Ecto neural progenitor cell (in vitro differentiated cells): ENCODE measurements at regions not wholly inside any gene's neighbourhood (a gene's known extent, or its start where the extent isn't known, plus 50 kb on each side); places are given as distances from the start of the nearest gene placed in this dataset.

ENCODE experiments used
- DNase-seq: peaks from one replicate; pipeline ENCODE4 v3.0.0-alpha.2; 2018; ENCODE audit warnings: low spot score

- DNase-seq = no peak
These were observed 149.5 kb downstream of the C9orf50 start for GRCh38 chr9:129471201-129472019.

- no peak for DNase-seq
These were observed 150.9 kb downstream of the C9orf50 start for GRCh38 chr9:129469988-129470316.

- peak; percentile 77 for DNase-seq
These were observed 151.5 kb downstream of the C9orf50 start for GRCh38 chr9:129469188-129469987.

GRCh38 chr9:129467739-129468666, 152.9 kb downstream of the C9orf50 start:
- DNase-seq = no peak

GRCh38 chr9:129467004-129467588, 153.8 kb downstream of the C9orf50 start:
- no peak for DNase-seq

GRCh38 chr9:129465834-129466535, 154.9 kb downstream of the C9orf50 start:
- DNase-seq = no peak

- no peak for DNase-seq
These were observed 155.7 kb downstream of the C9orf50 start for GRCh38 chr9:129464972-129465833.

- DNase-seq = no peak
These were observed 156.9 kb downstream of the C9orf50 start for GRCh38 chr9:129463994-129464393.

GRCh38 chr9:129463477-129463876, 157.4 kb downstream of the C9orf50 start:
- DNase-seq = no peak

- no peak for DNase-seq
These were observed 158.5 kb downstream of the C9orf50 start for GRCh38 chr9:129462360-129462759.

- DNase-seq = peak; percentile 97
These were observed 160.3 kb downstream of the C9orf50 start for GRCh38 chr9:129460323-129461261.

- DNase-seq = no peak
These were observed 161.2 kb downstream of the C9orf50 start for GRCh38 chr9:129459547-129460322.

GRCh38 chr9:129458663-129459546, 162.0 kb downstream of the C9orf50 start:
- no peak for DNase-seq

GRCh38 chr9:129458155-129458661, 162.7 kb downstream of the C9orf50 start:
- no peak for DNase-seq

- DNase-seq = no peak
These were observed 163.5 kb downstream of the C9orf50 start for GRCh38 chr9:129457325-129457779.

GRCh38 chr9:129456549-129457324, 164.2 kb downstream of the C9orf50 start:
- DNase-seq = no peak
